ENCODE measurements at regions not wholly inside any gene's neighbourhood (a gene's known extent, or its start where the extent isn't known, plus 50 kb on each side); places are given as distances from the start of the nearest gene placed in this dataset.

- Histone ChIP-seq H3K79me2 (ENCODE audit: control insufficient read depth, insufficient read depth, low read length, poor library complexity) (no peaks in the 10 kb centered on the region), H2BK12ac (ENCODE audit: low read length) (no peak overlapping the region), H3K9me3 (ENCODE audit: insufficient read depth, low read depth, low read length) (no peaks in the 10 kb centered on the region), H4K12ac (ENCODE audit: low read depth, low read length) (no peak overlapping the region), H3K9ac (ENCODE audit: low read length) (no peak overlapping the region), H3K27me3 (ENCODE audit: insufficient read depth, low read length) (no peaks in the 10 kb centered on the region), H4K8ac (ENCODE audit: low read depth, low read length) (no peak overlapping the region), H3K36me3 (ENCODE audit: control insufficient read depth in 1 of 2, insufficient read depth in 2 of 2, low read length in 2 of 2) (no peaks in the 10 kb centered on the region), H2BK5ac (ENCODE audit: low read depth, low read length, poor library complexity) (no peak overlapping the region), H3K4ac (ENCODE audit: low read depth, low read length) (no peak overlapping the region), H3K14ac (ENCODE audit: low read length) (no peak overlapping the region), H3K4me2 (ENCODE audit: low read length) (no peak overlapping the region), H2AK5ac (ENCODE audit: low read length) (no peak overlapping the region), H3K4me1 (ENCODE audit: control insufficient read depth in 1 of 2, insufficient read depth in 2 of 2, low read length in 2 of 2) (no peaks in the 10 kb centered on the region), H3K18ac (ENCODE audit: low read length) (no peak overlapping the region), H3K79me1 (ENCODE audit: low read length) (no peaks in the 10 kb centered on the region), H2AFZ (ENCODE audit: insufficient read depth, low read length, poor library complexity) (no peak overlapping the region), H3K4me3 (ENCODE audit: low read depth, low read length) (no peak overlapping the region), H3K27ac (ENCODE audit: low read depth, low read length) (no peak overlapping the region), H4K91ac (ENCODE audit: low read depth, low read length) (no peak overlapping the region), H2BK120ac (ENCODE audit: insufficient read depth, low read length, poor library complexity) (no peak overlapping the region), H3K23ac (ENCODE audit: low read length) (no peak overlapping the region)
- no peak for DNase-seq
- WGBS (ENCODE audit: extremely low coverage, insufficient coverage, insufficient read length) = no CpG with 5 or more reads among the region's 2 CpGs
Observed at GRCh38 chr10:23493711-23494110, 54.8 kb downstream of the OTUD1 start.

GRCh38 chr10:23496727-23497126 lies 57.9 kb downstream of the OTUD1 start:
- H2BK12ac ChIP-seq (ENCODE audit: low read length) = no peak overlapping the region
- DNase-seq = peak in 1 of 2 donors; percentile 47
- H3K23ac ChIP-seq (ENCODE audit: low read length) = no peak overlapping the region
- no peak overlapping the region for H3K4me3 ChIP-seq (ENCODE audit: low read depth, low read length)
- no peak overlapping the region for H3K4ac ChIP-seq (ENCODE audit: low read depth, low read length)
- no peaks in the 10 kb centered on the region for H3K9me3 ChIP-seq (ENCODE audit: insufficient read depth, low read depth, low read length)
- no peak overlapping the region for H2AFZ ChIP-seq (ENCODE audit: insufficient read depth, low read length, poor library complexity)
- no peak overlapping the region for H3K9ac ChIP-seq (ENCODE audit: low read length)
- H2BK120ac ChIP-seq (ENCODE audit: insufficient read depth, low read length, poor library complexity) = no peak overlapping the region
- H2AK5ac ChIP-seq (ENCODE audit: low read length) = no peak overlapping the region
- H3K79me1 ChIP-seq (ENCODE audit: low read length) = no peaks in the 10 kb centered on the region
- H2BK5ac ChIP-seq (ENCODE audit: low read depth, low read length, poor library complexity) = no peak overlapping the region
- no peak overlapping the region for H3K14ac ChIP-seq (ENCODE audit: low read length)
- H3K27me3 ChIP-seq (ENCODE audit: insufficient read depth, low read length) = no peaks in the 10 kb centered on the region
- H3K4me2 ChIP-seq (ENCODE audit: low read length) = no peak overlapping the region
- H3K27ac ChIP-seq (ENCODE audit: low read depth, low read length) = no peak overlapping the region
- H3K79me2 ChIP-seq (ENCODE audit: control insufficient read depth, insufficient read depth, low read length, poor library complexity) = no peaks in the 10 kb centered on the region
- no CpG with 5 or more reads among the region's 5 CpGs for WGBS (ENCODE audit: extremely low coverage, insufficient coverage, insufficient read length)
- no peak overlapping the region for H4K91ac ChIP-seq (ENCODE audit: low read depth, low read length)
- H3K18ac ChIP-seq (ENCODE audit: low read length) = no peak overlapping the region
- no peaks in the 10 kb centered on the region for H3K4me1 ChIP-seq (ENCODE audit: control insufficient read depth in 1 of 2, insufficient read depth in 2 of 2, low read length in 2 of 2)
- no peak overlapping the region for H4K8ac ChIP-seq (ENCODE audit: low read depth, low read length)
- no peaks in the 10 kb centered on the region for H3K36me3 ChIP-seq (ENCODE audit: control insufficient read depth in 1 of 2, insufficient read depth in 2 of 2, low read length in 2 of 2)
- H4K12ac ChIP-seq (ENCODE audit: low read depth, low read length) = no peak overlapping the region

GRCh38 chr10:23499372-23500132 lies 60.7 kb downstream of the OTUD1 start:
- Histone ChIP-seq H3K18ac (ENCODE audit: low read length) (no peak overlapping the region), H3K4ac (ENCODE audit: low read depth, low read length) (no peak overlapping the region), H3K27me3 (ENCODE audit: insufficient read depth, low read length) (no peaks in the 10 kb centered on the region), H2AK5ac (ENCODE audit: low read length) (no peak overlapping the region), H2BK5ac (ENCODE audit: low read depth, low read length, poor library complexity) (no peak overlapping the region), H3K36me3 (ENCODE audit: control insufficient read depth in 1 of 2, insufficient read depth in 2 of 2, low read length in 2 of 2) (no peaks in the 10 kb centered on the region), H3K79me1 (ENCODE audit: low read length) (no peaks in the 10 kb centered on the region), H3K14ac (ENCODE audit: low read length) (no peak overlapping the region), H2BK12ac (ENCODE audit: low read length) (no peak overlapping the region), H3K23ac (ENCODE audit: low read length) (no peak overlapping the region), H3K4me1 (ENCODE audit: control insufficient read depth in 1 of 2, insufficient read depth in 2 of 2, low read length in 2 of 2) (no peaks in the 10 kb centered on the region), H3K27ac (ENCODE audit: low read depth, low read length) (no peak overlapping the region), H3K4me2 (ENCODE audit: low read length) (no peak overlapping the region), H3K9ac (ENCODE audit: low read length) (no peak overlapping the region), H3K79me2 (ENCODE audit: control insufficient read depth, insufficient read depth, low read length, poor library complexity) (no peaks in the 10 kb centered on the region), H4K91ac (ENCODE audit: low read depth, low read length) (no peak overlapping the region), H3K4me3 (ENCODE audit: low read depth, low read length) (no peak overlapping the region), H3K9me3 (ENCODE audit: insufficient read depth, low read depth, low read length) (no peaks in the 10 kb centered on the region), H4K8ac (ENCODE audit: low read depth, low read length) (no peak overlapping the region), H2AFZ (ENCODE audit: insufficient read depth, low read length, poor library complexity) (no peak overlapping the region), H4K12ac (ENCODE audit: low read depth, low read length) (no peak overlapping the region), H2BK120ac (ENCODE audit: insufficient read depth, low read length, poor library complexity) (no peak overlapping the region)
- no CpG with 5 or more reads among the region's 10 CpGs for WGBS (ENCODE audit: extremely low coverage, insufficient coverage, insufficient read length)
- DNase-seq = peak; percentile 68 to 90

GRCh38 chr10:23505797-23506465 lies 67.1 kb downstream of the OTUD1 start:
- no peaks in the 10 kb centered on the region for H3K36me3 ChIP-seq (ENCODE audit: control insufficient read depth in 1 of 2, insufficient read depth in 2 of 2, low read length in 2 of 2)
- no peak overlapping the region for H3K23ac ChIP-seq (ENCODE audit: low read length)
- no peak overlapping the region for H3K18ac ChIP-seq (ENCODE audit: low read length)
- H3K9me3 ChIP-seq (ENCODE audit: insufficient read depth, low read depth, low read length) = no peaks in the 10 kb centered on the region
- H3K9ac ChIP-seq (ENCODE audit: low read length) = no peak overlapping the region
- no peaks in the 10 kb centered on the region for H3K79me2 ChIP-seq (ENCODE audit: control insufficient read depth, insufficient read depth, low read length, poor library complexity)
- H3K14ac ChIP-seq (ENCODE audit: low read length) = no peak overlapping the region
- H3K4me1 ChIP-seq (ENCODE audit: control insufficient read depth in 1 of 2, insufficient read depth in 2 of 2, low read length in 2 of 2) = no peaks in the 10 kb centered on the region
- no CpG with 5 or more reads among the region's 4 CpGs for WGBS (ENCODE audit: extremely low coverage, insufficient coverage, insufficient read length)
- H3K4ac ChIP-seq (ENCODE audit: low read depth, low read length) = no peak overlapping the region
- no peaks in the 10 kb centered on the region for H3K79me1 ChIP-seq (ENCODE audit: low read length)
- H2AK5ac ChIP-seq (ENCODE audit: low read length) = no peak overlapping the region
- H2AFZ ChIP-seq (ENCODE audit: insufficient read depth, low read length, poor library complexity) = no peak overlapping the region
- no peak overlapping the region for H4K12ac ChIP-seq (ENCODE audit: low read depth, low read length)
- no peak overlapping the region for H3K27ac ChIP-seq (ENCODE audit: low read depth, low read length)
- H3K27me3 ChIP-seq (ENCODE audit: insufficient read depth, low read length) = no peaks in the 10 kb centered on the region
- H3K4me2 ChIP-seq (ENCODE audit: low read length) = no peak overlapping the region
- H2BK5ac ChIP-seq (ENCODE audit: low read depth, low read length, poor library complexity) = no peak overlapping the region
- no peak for DNase-seq
- H3K4me3 ChIP-seq (ENCODE audit: low read depth, low read length) = no peak overlapping the region
- no peak overlapping the region for H4K8ac ChIP-seq (ENCODE audit: low read depth, low read length)
- no peak overlapping the region for H2BK12ac ChIP-seq (ENCODE audit: low read length)
- H4K91ac ChIP-seq (ENCODE audit: low read depth, low read length) = no peak overlapping the region
- no peak overlapping the region for H2BK120ac ChIP-seq (ENCODE audit: insufficient read depth, low read length, poor library complexity)

All from trophoblast cell (in vitro differentiated cells and primary cell).